SU-DHL-6 (cell line): ENCODE measurements at regions not wholly inside any gene's neighbourhood (a gene's known extent, or its start where the extent isn't known, plus 50 kb on each side); places are given as distances from the start of the nearest gene placed in this dataset.

Experiments
- CTCF ChIP-seq: fragments of 200-600 bp; sonication (generic); IDR thresholded peaks from one replicate; pipeline ENCODE4 v1.5.1; 2017; ENCODE audit warnings: antibody characterized with exemption, mild to moderate bottlenecking, low read length, moderate library complexity; ENCODE audit not compliant: insufficient read depth, poor library complexity, severe bottlenecking
- EZH2phosphoT487 ChIP-seq: fragments of 200-600 bp; sonication (generic), shearing (Covaris generic); conservative IDR thresholded peaks from 2 replicates; pipeline ENCODE4 v1.6.1; 2018; ENCODE audit warnings: mild to moderate bottlenecking, antibody characterized with exemption, low read length, moderate library complexity, mixed read lengths

- TF ChIP-seq CTCF (no peak), EZH2phosphoT487 (no peak)
Observed at GRCh38 chr1:19535214-19535613, 49.9 kb upstream of the CAPZB start.
